ENCODE measurements at regions not wholly inside any gene's neighbourhood (a gene's known extent, or its start where the extent isn't known, plus 50 kb on each side); places are given as distances from the start of the nearest gene placed in this dataset.

GRCh38 chr2:128710729-128711128, 392.1 kb upstream of the HS6ST1 start:
- DNase-seq, result no peak

GRCh38 chr2:128714285-128714684, 395.6 kb upstream of the HS6ST1 start:
- DNase-seq, result no peak

DNA sequence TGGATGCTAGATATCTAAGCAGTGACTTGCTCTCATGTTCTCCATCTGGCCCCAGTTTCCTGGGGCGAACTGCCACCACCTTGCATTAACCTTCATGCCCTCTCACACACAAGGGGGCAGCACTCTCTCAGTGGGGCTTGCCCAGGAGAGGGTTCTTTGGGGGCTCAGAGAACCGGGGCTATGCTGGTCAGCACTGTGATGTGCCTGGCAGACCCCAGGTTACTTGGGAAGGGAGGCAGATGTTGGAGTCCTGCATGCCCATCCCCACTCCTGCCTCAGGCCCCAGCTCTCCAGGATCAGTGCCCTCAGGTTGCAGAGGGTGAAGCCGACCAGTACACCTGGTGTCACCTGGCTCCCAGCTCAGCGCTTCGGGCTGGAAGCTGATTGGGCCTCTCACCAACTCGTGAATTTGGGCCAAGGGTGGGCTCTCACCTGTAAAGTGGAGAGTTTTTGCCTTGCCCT, 396.2 kb upstream of the HS6ST1 start:
- DNase-seq, result no peak

- DNase-seq, result no peak
Observed at GRCh38 chr2:128715360-128715759, 396.7 kb upstream of the HS6ST1 start.

DNA sequence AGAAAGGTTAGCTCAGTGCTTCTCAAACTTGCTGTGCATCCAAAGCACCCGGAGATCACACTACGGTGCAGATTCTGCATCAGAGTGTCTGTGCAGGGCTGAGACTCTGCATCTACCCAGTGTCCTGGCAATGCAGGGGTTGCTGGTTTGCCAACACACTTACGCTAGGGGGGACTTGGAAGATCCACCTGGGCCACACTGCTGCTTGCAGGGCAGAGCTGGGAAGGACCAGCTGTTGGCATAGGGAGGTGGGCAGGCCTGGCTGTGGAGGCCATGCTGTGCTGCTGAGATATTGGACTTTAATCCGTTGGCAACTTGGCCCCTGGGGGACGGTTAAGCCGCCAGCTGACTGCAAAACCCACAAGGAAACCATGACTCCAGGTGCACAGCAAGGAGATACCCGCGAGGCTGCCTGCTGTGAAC, 397.6 kb upstream of the HS6ST1 start:
- no peak for DNase-seq

- no peak for DNase-seq
Observed at GRCh38 chr2:128717758-128718710, 399.4 kb upstream of the HS6ST1 start.

- no peak for DNase-seq
Observed at GRCh38 chr2:128720080-128721022, 401.7 kb upstream of the HS6ST1 start.

- no peak for DNase-seq
Observed at GRCh38 chr2:128721096-128721495, 402.4 kb upstream of the HS6ST1 start.

DNA sequence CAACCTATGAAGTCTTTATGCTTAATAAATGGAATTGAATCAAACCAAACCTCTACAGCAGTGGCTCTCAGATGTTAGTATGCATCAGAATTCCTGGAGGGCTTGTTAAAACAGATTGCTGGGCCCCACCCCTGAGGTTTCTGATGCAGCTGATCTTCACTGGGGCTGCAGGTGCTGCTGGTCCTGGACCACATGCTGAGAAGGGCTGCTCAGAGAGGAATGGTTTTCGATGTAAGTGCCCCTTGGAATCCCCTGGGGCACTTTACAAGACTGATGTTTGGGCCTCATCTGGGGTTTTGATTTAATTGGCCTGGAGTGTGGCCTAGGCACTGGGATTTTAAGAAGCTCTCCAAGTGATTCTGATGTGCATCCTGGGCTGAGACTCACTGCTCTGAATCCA, 403.8 kb upstream of the HS6ST1 start:
- DNase-seq, result no peak

- no peak for DNase-seq
Observed at GRCh38 chr2:128724547-128724946, 405.9 kb upstream of the HS6ST1 start.

DNA sequence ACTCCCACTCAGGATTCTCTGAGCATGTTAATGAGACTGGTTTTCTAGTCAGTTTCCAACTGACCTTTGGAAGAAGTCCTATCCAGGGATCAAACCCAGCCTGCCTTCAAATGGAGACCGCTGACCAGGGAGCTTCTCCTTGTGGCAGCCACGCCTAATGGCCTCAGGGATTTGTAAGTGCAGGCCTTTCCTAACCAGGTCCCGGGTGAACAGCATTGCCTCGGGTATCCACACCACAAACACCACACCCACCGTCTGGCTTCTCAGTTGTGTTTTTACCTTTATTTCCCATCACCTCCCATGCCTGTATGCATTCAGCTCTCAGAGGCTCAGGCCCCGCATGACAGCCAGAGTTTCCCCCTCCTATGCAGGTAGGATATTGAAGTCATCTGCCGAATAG, 406.3 kb upstream of the HS6ST1 start:
- DNase-seq, result no peak

- peak in 1 of 5 experiments; percentile 24 for DNase-seq
Observed at GRCh38 chr2:128726236-128726635, 407.6 kb upstream of the HS6ST1 start.

- no peak for DNase-seq
Observed at GRCh38 chr2:128726911-128727310, 408.2 kb upstream of the HS6ST1 start.

DNA sequence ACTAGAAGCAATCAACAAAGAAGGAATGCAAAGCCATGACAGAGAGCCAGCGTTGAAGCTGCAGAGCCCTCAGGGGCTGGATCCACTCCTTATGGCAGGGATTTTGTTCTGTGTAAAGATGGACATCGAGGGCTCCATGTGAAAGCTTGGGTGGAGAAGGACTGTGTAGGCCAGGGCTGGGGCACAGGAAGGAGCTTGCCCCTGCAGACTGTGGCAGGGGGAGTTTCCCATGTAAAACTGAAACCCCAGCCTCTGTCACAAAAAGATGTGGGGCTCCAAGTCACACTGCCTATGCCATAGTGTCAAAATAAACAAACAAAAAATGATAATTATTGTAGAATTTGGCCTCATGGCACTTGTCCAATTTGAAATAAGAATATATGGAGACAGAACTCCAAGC, 408.7 kb upstream of the HS6ST1 start:
- peak in 1 of 5 experiments; percentile 48 for DNase-seq

DNA sequence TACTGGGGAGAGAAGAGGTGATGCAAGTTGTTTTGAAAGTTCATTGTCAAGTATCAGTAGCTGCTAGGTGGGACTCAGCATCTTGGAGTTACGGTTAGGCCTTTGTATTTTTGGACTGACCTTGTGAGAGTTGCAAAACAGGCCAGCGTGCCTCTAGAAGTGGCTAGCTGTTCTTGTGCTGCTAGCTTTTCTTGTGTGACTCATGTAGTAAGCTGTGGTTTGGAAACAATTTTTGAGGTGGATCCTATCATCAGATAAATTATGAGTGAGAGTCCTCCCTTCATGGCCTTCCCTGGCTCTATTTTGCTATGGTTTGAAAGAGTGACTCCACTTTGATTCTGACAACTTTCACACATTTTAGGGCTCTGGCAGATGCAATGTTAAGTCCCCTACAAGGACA, 409.2 kb upstream of the HS6ST1 start:
- peak in 1 of 5 experiments; percentile 74 for DNase-seq

DNA sequence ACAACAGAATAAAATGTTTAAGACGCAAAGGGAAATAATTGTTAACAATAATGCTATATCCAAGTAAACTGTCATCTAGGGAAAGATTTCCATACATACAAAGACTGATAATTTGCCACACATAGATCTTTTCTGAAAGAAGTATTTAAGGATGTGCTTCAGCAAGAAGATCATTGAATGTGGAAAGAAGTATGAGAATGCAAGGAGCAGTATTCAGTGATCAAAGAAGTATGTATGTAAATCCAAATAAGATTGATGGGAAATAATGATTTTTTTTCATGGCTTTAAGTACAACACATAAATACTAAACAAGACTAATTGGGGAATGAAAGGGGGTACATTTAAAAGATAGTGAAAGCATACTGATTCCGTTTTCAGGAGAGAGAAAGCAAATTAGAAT, 410.4 kb upstream of the HS6ST1 start:
- no peak for DNase-seq

DNA sequence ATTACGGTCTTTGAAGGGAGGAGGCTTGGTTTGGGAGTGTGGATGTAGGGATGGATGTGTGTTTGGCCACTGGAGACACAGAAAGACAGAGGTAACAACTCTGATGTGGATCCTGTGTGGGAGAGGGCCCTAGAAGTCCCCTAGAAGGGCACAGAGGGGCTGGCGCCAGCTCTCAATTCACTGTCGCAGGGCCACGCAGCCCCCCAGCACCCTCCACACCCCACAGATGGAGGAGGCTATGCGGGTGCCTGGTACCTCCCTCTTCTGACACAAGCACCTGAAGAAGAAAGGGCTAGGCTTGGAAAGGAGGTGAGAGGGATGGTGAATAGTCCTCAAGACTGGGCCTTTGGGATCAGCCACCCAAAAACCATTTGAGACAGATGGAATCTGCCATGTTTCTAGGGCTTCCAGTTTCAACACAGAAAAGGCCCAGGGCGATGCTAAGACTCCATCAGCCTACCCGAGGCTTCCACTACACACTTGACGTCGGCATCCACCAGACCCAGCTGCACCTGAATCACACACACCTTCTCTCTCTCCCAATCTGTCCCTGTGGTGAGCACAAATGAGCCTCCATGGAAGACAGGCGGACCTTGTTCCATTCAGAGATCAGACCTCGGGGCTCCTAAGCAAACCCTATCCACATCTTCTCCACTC, 413.5 kb upstream of the HS6ST1 start:
- DNase-seq, result no peak

GRCh38 chr2:128732976-128733431, 414.3 kb upstream of the HS6ST1 start:
- no peak for DNase-seq

DNA sequence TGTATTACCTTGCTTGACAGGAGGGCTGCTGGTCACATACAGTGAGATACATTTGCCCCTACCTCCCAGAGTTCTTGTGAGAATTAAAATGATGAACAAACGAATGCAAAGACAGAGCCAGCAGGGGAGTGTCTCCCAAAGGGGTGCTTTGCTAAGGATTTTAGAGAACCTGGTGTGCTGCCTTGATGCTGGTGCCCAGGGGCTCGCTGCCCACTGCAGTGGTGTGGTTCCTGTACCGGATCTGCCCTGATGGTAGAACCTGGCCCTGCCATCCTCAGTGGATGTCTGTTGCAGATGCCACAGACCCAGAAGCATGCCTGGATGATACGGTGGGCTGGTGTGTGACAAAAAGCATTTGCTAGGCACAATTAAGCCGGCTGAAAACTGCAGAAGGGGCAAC, 414.8 kb upstream of the HS6ST1 start:
- no peak for DNase-seq

GRCh38 chr2:128734521-128735295, 416.0 kb upstream of the HS6ST1 start:
- peak in 1 of 5 experiments; percentile 43 for DNase-seq

- no peak for DNase-seq
Observed at GRCh38 chr2:128735296-128735960, 416.8 kb upstream of the HS6ST1 start.

Measured in T-helper 2 cell (primary cell).